GM23248 (cell line): ENCODE measurements at regions not wholly inside any gene's neighbourhood (a gene's known extent, or its start where the extent isn't known, plus 50 kb on each side); places are given as distances from the start of the nearest gene placed in this dataset.

Experiments used
- EZH2 ChIP-seq: fragments of 200-600 bp; sonication (generic); IDR thresholded peaks from 2 replicates; pipeline ENCODE4 v1.6.1; 2018; ENCODE audit warnings: antibody characterized with exemption, mild to moderate bottlenecking; ENCODE audit not compliant: insufficient read depth, poor library complexity, severe bottlenecking
- EZH2phosphoT487 ChIP-seq: fragments of 200-600 bp; sonication (generic); IDR thresholded peaks from 2 replicates; pipeline ENCODE4 v1.6.1; 2018; ENCODE audit warnings: antibody characterized with exemption, moderate library complexity, mild to moderate bottlenecking, low read depth; ENCODE audit not compliant: insufficient read depth

DNA sequence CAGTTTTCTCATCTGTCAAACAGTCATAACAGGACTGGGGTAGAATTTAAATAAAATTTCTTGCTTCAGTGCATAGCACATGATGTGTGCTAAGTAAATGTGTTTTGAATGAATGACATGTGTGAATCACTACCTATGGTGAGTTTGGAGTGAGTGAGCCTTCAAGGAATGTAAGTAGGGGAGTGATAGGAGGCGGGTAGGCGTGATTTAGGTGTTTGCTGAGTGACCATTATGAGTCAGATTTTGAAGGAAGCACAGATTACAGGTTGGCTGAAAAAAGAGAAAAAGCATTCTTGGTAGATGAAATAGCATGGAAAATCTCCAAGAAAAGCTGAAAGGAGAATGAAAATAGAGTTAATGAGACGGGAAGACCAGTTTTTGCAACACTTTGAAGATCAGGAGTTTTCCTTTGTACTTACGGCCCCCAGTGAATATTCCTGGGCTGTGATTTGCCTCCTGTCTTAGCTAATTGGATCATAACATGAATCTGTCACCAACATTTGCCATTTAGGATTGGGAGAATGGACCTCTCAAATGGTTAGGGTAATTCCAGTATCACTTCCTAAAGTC lies 136.9 kb upstream of the GATA6 start:
- no peak for TF ChIP-seq EZH2
- 0 out of 2 replicates have a peak, but pooled peaks have one; percentile 71 for TF ChIP-seq EZH2phosphoT487
